ENCODE measurements at regions not wholly inside any gene's neighbourhood (a gene's known extent, or its start where the extent isn't known, plus 50 kb on each side); places are given as distances from the start of the nearest gene placed in this dataset.

DNA sequence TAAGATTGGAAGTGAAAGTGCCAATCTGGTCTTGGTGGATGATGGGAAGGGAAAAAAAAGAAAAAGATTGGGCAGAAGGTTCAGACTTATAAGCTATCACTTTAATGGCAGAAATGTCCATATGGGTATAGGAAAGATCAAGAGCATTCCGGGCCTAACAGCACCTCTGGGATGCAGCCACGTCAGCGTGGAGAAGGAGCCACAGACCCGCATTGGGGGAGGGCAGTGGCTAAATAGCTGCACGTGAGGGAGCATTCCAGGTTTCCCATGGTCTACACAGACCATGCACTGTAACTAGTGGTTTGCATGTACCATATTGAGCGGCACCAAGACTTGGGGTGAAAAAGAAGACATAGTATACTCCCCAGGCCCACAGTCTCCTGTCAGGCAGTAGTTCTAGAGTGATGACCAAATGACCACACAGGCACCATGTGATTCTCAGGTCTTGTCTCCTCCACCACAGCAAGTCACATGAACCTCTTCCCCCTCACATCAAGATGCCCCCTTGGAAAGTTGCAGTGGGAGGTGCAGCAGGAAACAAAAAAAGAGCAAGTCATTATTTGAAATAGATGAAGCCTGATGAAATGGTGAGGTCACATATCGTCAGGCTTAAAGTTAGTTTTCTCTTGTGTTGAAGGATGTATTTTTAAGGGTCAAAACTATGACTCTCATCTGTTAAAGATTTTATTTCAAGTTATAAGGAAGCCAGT, 94.4 kb upstream of the TNFAIP3 start:
- TF ChIP-seq POLR2A (IDR thresholded peaks at IDR 0.05) (no peak), POLR2AphosphoS5 (IDR thresholded peaks at IDR 0.05) (no peak)
- TF ChIP-seq, protein P1, sequence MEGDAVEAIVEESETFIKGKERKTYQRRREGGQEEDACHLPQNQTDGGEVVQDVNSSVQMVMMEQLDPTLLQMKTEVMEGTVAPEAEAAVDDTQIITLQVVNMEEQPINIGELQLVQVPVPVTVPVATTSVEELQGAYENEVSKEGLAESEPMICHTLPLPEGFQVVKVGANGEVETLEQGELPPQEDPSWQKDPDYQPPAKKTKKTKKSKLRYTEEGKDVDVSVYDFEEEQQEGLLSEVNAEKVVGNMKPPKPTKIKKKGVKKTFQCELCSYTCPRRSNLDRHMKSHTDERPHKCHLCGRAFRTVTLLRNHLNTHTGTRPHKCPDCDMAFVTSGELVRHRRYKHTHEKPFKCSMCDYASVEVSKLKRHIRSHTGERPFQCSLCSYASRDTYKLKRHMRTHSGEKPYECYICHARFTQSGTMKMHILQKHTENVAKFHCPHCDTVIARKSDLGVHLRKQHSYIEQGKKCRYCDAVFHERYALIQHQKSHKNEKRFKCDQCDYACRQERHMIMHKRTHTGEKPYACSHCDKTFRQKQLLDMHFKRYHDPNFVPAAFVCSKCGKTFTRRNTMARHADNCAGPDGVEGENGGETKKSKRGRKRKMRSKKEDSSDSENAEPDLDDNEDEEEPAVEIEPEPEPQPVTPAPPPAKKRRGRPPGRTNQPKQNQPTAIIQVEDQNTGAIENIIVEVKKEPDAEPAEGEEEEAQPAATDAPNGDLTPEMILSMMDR (IDR thresholded peaks at IDR 0.05), result no peak
